Liver (tissue), 8 donors: ENCODE measurements at regions not wholly inside any gene's neighbourhood (a gene's known extent, or its start where the extent isn't known, plus 50 kb on each side); places are given as distances from the start of the nearest gene placed in this dataset.

ENCODE experiments used
- DNase-seq: peaks from one replicate; pipeline ENCODE4 v3.0.0-alpha.2; 2017; ENCODE audit warnings: low spot score
- H3K27ac ChIP-seq, 2 donors: one replicate each; pipeline ENCODE4 v1.7.0; 2013; ENCODE audit warnings: inconsistent platforms in 2 of 2, low read length in 2 of 2, control low read depth in 1 of 2, low read depth in 1 of 2, mild to moderate bottlenecking in 1 of 2
- H3K27me3 ChIP-seq, 4 donors: one replicate each; pipeline versions ENCODE4 v1.6.1 to v1.7.0; 2013; ENCODE audit warnings: low read length in 3 of 4, inconsistent platforms in 1 of 4, mild to moderate bottlenecking in 1 of 4, moderate library complexity in 1 of 4; ENCODE audit not compliant: control insufficient read depth in 4 of 4, insufficient read depth in 4 of 4
- H3K36me3 ChIP-seq, 4 donors: one replicate each; pipeline versions ENCODE4 v1.6.1 to v1.7.0; 2013; ENCODE audit warnings: low read length in 3 of 4, mild to moderate bottlenecking in 3 of 4, low read depth in 1 of 4, moderate library complexity in 1 of 4; ENCODE audit not compliant: control insufficient read depth in 4 of 4, insufficient read depth in 3 of 4
- H3K4me1 ChIP-seq, 4 donors: one replicate each; pipeline versions ENCODE4 v1.6.1 to v1.7.0; 2013; ENCODE audit warnings: low read length in 3 of 4, mild to moderate bottlenecking in 3 of 4, moderate library complexity in 1 of 4; ENCODE audit not compliant: control insufficient read depth in 4 of 4, insufficient read depth in 4 of 4
- H3K4me3 ChIP-seq, 3 donors: one replicate each; pipeline versions ENCODE4 v1.6.1 to v1.7.0; 2013; ENCODE audit warnings: low read length in 3 of 3, control low read depth in 1 of 3, low read depth in 1 of 3, mild to moderate bottlenecking in 1 of 3
- H3K9ac ChIP-seq, 2 donors: one replicate each; pipeline ENCODE4 v1.7.0; 2013; ENCODE audit warnings: low read length in 2 of 2, mild to moderate bottlenecking in 2 of 2, moderate library complexity in 2 of 2, control low read depth in 1 of 2, low read depth in 1 of 2
- H3K9me3 ChIP-seq, 4 donors: one replicate each; pipeline versions ENCODE4 v1.6.1 to v1.7.0; 2013; ENCODE audit warnings: low read length in 3 of 4; ENCODE audit not compliant: control insufficient read depth in 4 of 4
- ATF3 ChIP-seq: IDR thresholded peaks from 2 replicates; pipeline ENCODE4 v1.6.1; 2016; ENCODE audit warnings: antibody characterized with exemption
- CTCF ChIP-seq: fragments of 150-350 bp; IDR thresholded peaks from 2 replicates; pipeline ENCODE4 v1.5.1; 2017; ENCODE audit warnings: improper control_type of control experiment, low read depth, low read length; ENCODE audit not compliant: missing input control
- FOXA1 ChIP-seq: IDR thresholded peaks from 2 replicates; pipeline ENCODE4 v1.6.1; 2016; ENCODE audit warnings: antibody characterized with exemption
- FOXA2 ChIP-seq: IDR thresholded peaks from 2 replicates; pipeline ENCODE4 v1.6.1; 2016; ENCODE audit warnings: antibody characterized with exemption
- HNF4A ChIP-seq, 2 donors: conservative IDR thresholded peaks; 2 replicates each; pipeline ENCODE4 v1.6.1; 2016; ENCODE audit warnings: antibody characterized with exemption in 2 of 2, mild to moderate bottlenecking in 2 of 2
- HNF4G ChIP-seq: IDR thresholded peaks from 2 replicates; pipeline ENCODE4 v1.6.1; 2016; ENCODE audit warnings: antibody characterized with exemption
- JUND ChIP-seq, 2 donors: IDR thresholded peaks; 2 replicates each; pipeline ENCODE4 v1.6.1; 2016; ENCODE audit warnings: antibody characterized with exemption in 2 of 2
- MAX ChIP-seq: IDR thresholded peaks from 2 replicates; pipeline ENCODE4 v1.6.1; 2016; ENCODE audit warnings: antibody characterized with exemption
- NR2F2 ChIP-seq: IDR thresholded peaks from 2 replicates; pipeline ENCODE4 v1.6.1; 2016; ENCODE audit warnings: antibody characterized with exemption
- REST ChIP-seq: IDR thresholded peaks from 2 replicates; pipeline ENCODE4 v1.6.1; 2016; ENCODE audit warnings: antibody characterized with exemption, mild to moderate bottlenecking
- RXRA ChIP-seq, 2 donors: IDR thresholded peaks; 2 replicates each; pipeline ENCODE4 v1.6.1; 2017 to 2018; ENCODE audit warnings: antibody characterized with exemption in 2 of 2, mild to moderate bottlenecking in 1 of 2
- SP1 ChIP-seq: IDR thresholded peaks from 2 replicates; pipeline ENCODE4 v1.6.1; 2018; ENCODE audit warnings: antibody characterized with exemption, mild to moderate bottlenecking
- TAF1 ChIP-seq: conservative IDR thresholded peaks from 2 replicates; pipeline ENCODE4 v1.6.1; 2016; ENCODE audit warnings: antibody characterized with exemption, mild to moderate bottlenecking
- YY1 ChIP-seq: IDR thresholded peaks from 2 replicates; pipeline ENCODE4 v1.6.1; 2016; ENCODE audit warnings: antibody characterized with exemption, mild to moderate bottlenecking
- WGBS: extraction: QIAGEN DNeasy Blood & Tissue Kit; methylation state at CpG from one replicate; pipeline ENCODE4 v1.1.7; 2013; 5-methylcytosine and 5-hydroxymethylcytosine counted together
- TF ChIP-seq, protein P1 (sequence below): IDR thresholded peaks from 2 replicates; pipeline ENCODE4 v1.6.1; 2016; ENCODE audit warnings: antibody characterized with exemption
- donor health status: healthy.
- donor health status: healthy.
- donor health status: healthy.
- donor health status: healthy.
- donor health status: healthy.

DNA sequence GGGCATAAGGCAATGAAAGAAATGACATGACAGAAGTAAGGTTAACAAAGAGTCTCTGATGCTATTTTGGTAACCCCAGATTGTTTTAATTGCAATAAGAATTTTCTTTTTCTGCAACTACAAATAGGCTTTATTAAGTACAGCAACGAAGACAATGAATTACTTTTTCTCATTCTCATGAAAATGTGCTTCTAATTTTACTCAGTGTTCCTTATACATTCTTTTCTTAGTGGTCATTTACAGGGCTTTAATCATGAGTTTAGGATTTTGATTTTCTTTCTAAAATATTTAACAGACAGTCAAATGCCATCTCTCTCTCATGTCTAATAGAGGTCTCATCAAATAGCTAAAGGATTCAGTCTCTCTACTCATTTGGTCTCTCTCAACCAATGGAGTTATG is 452.1 kb downstream of the RAP2B start:
- Histone ChIP-seq H3K27ac (no peak overlapping the region), H3K9me3 (no peaks in the 10 kb centered on the region), H3K36me3 (no peaks in the 10 kb centered on the region), H3K9ac (no peak overlapping the region), H3K4me1 (no peaks in the 10 kb centered on the region), H3K27me3 (no peaks in the 10 kb centered on the region), H3K4me3 (no peak overlapping the region)
- WGBS, result 89% methylated on average over 1 of the region's 1 CpG
- no peak for TF ChIP-seq SP1
- TF ChIP-seq, protein P1, sequence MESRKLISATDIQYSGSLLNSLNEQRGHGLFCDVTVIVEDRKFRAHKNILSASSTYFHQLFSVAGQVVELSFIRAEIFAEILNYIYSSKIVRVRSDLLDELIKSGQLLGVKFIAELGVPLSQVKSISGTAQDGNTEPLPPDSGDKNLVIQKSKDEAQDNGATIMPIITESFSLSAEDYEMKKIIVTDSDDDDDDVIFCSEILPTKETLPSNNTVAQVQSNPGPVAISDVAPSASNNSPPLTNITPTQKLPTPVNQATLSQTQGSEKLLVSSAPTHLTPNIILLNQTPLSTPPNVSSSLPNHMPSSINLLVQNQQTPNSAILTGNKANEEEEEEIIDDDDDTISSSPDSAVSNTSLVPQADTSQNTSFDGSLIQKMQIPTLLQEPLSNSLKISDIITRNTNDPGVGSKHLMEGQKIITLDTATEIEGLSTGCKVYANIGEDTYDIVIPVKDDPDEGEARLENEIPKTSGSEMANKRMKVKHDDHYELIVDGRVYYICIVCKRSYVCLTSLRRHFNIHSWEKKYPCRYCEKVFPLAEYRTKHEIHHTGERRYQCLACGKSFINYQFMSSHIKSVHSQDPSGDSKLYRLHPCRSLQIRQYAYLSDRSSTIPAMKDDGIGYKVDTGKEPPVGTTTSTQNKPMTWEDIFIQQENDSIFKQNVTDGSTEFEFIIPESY, result no peak
- no peak for TF ChIP-seq RXRA (IDR thresholded peaks at IDR 0.05)
- no peak for TF ChIP-seq REST
- TF ChIP-seq FOXA2, result no peak
- TF ChIP-seq HNF4A (conservative IDR thresholded peaks at IDR 0.05), result no peak
- no peak for TF ChIP-seq NR2F2
- TF ChIP-seq JUND (IDR thresholded peaks at IDR 0.05), result no peak
- no peak for TF ChIP-seq MAX
- no peak for TF ChIP-seq CTCF
- no peak for TF ChIP-seq TAF1
- no peak for TF ChIP-seq YY1
- TF ChIP-seq HNF4G, result no peak
- no peak for TF ChIP-seq FOXA1
- no peak for DNase-seq

DNA sequence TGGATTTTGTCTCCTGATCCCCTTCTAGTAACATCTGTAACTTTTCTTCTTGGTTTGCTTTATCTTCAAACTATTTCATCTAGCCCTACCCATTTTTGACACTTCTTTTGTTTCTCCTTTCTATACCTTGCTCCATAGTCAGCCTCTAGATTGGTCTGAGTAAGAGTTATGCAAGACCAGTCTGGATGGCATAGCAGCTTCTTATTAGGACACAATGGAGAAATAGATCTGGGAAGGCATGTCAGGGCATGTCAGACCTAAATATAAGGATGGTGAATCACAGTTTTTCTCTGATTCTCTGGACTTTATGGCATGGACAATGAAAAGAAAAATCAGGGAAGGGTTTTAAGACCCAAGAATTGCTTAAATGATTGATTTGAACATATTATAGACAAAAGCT is 452.5 kb downstream of the RAP2B start:
- Histone ChIP-seq H3K9me3 (no peaks in the 10 kb centered on the region), H3K27me3 (no peaks in the 10 kb centered on the region), H3K27ac (no peak overlapping the region), H3K9ac (no peak overlapping the region), H3K4me3 (no peak overlapping the region), H3K36me3 (no peaks in the 10 kb centered on the region), H3K4me1 (no peaks in the 10 kb centered on the region)
- TF ChIP-seq TAF1 (no peak), JUND (IDR thresholded peaks at IDR 0.05) (no peak), MAX (no peak), ATF3 (no peak), NR2F2 (no peak), FOXA2 (no peak), HNF4A (conservative IDR thresholded peaks at IDR 0.05) (no peak), HNF4G (no peak)
- DNase-seq, result no peak
